ENCODE measurements at regions not wholly inside any gene's neighbourhood (a gene's known extent, or its start where the extent isn't known, plus 50 kb on each side); places are given as distances from the start of the nearest gene placed in this dataset.

DNA sequence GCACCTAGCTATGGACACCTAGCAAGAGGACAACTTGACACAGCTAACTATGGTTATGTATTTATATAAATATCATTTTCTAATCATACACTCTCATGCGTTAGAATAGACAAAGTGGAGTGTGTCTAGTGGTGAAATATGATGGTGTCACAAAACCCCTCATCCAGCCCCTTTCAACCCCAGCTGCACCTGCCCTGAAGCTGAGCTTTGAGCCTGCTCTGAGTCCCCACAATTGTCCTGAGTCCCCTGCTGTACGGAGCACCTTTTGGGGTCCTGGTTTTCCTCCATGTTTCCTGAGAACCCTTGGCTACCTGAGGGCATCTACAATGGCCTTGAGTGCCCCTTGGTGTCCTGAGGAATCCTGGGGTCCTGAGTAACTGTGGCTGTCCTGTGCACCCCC is 1072.8 kb downstream of the TMEM121 start:
- Mint-ChIP-seq H3K9me3 (peaks cover 98% of the 10 kb centered on the region), H3K27ac (no peak overlapping the region)
- H3K4me2 ChIP-seq = no peak overlapping the region

DNA sequence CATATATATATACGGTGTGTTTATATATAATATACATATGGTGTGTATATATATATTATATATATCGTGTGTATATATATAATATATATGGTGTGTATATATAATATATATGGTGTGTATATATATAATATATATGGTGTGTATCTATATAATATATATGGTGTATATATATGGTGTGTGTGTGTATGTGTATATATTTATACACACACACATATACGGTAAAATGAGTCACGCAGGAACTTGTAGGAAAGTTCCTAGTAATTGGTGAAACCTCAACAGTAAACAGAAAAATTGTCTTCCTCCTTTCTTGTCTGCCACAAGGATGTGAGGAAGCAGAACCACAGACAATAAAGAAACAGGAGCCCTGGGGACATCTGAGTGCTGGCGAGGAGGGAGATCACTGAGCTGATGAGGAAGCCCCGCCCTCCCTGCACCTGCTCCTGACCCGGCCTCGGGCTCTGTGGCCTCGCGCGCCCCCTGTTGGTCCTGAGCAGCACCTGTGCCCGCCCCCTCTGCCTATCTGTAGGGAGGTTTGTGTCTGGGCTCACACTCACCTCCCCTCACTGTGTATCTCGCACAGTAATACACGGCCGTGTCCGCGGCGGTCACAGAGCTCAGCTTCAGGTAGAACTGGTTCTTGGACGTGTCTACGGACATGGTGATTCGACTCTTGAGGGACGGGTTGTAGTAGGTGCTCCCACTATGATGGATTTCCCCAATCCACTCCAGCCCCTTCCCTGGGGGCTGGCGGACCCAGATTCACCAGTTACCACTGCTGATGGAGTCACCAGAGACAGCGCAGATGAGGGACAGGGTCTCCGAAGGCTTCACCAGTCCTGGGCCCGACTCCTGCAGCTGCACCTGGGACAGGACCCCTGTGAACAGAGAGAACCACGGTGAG is 1079.4 kb downstream of the TMEM121 start:
- Mint-ChIP-seq H3K4me1 (no peaks in the 10 kb centered on the region), H3K9me3 (peaks cover 99% of the 10 kb centered on the region), H3K27me3 (ENCODE audit: insufficient read depth, low read depth, poor library complexity) (peaks cover 4% of the 10 kb centered on the region), H3K36me3 (ENCODE audit: low read depth) (peaks cover 62% of the 10 kb centered on the region), H3K4me3 (no peak overlapping the region), H3K27ac (no peak overlapping the region)
- Histone ChIP-seq H3K9me2 (ENCODE audit: insufficient read depth) (no peaks in the 10 kb centered on the region), H3K4me1 (ENCODE audit: insufficient read depth) (no peaks in the 10 kb centered on the region), H3K27me3 (ENCODE audit: insufficient read depth) (no peaks in the 10 kb centered on the region), H3K36me3 (ENCODE audit: insufficient read depth) (no peaks in the 10 kb centered on the region), H3K27ac (ENCODE audit: low read depth) (no peak overlapping the region), H3K4me3 (no peak overlapping the region), H3K79me2 (replicated peaks; ENCODE audit: insufficient read depth) (no peaks in the 10 kb centered on the region), H4K20me1 (replicated peaks; ENCODE audit: insufficient read depth) (no peaks in the 10 kb centered on the region), H2AFZ (no peak overlapping the region), H3F3A (replicated peaks; ENCODE audit: low read depth) (no peaks in the 10 kb centered on the region), H3K4me2 (no peak overlapping the region)
- DNase-seq (ENCODE audit: low spot score) (no peak), ATAC-seq (no peak)
- TF ChIP-seq, protein P1, sequence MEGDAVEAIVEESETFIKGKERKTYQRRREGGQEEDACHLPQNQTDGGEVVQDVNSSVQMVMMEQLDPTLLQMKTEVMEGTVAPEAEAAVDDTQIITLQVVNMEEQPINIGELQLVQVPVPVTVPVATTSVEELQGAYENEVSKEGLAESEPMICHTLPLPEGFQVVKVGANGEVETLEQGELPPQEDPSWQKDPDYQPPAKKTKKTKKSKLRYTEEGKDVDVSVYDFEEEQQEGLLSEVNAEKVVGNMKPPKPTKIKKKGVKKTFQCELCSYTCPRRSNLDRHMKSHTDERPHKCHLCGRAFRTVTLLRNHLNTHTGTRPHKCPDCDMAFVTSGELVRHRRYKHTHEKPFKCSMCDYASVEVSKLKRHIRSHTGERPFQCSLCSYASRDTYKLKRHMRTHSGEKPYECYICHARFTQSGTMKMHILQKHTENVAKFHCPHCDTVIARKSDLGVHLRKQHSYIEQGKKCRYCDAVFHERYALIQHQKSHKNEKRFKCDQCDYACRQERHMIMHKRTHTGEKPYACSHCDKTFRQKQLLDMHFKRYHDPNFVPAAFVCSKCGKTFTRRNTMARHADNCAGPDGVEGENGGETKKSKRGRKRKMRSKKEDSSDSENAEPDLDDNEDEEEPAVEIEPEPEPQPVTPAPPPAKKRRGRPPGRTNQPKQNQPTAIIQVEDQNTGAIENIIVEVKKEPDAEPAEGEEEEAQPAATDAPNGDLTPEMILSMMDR (conservative IDR thresholded peaks at IDR 0.05; ENCODE audit: low read depth in 2 of 2) = no peak
- TF ChIP-seq EZH2 (IDR thresholded peaks at IDR 0.05; ENCODE audit: low read depth, unreplicated experiment) (no peak), POLR2AphosphoS5 (IDR thresholded peaks at IDR 0.05; ENCODE audit: low read depth) (no peak), CREB1 (CRISPR knock-in tag; IDR thresholded peaks at IDR 0.05; ENCODE audit: low read depth) (no peak)

More for the DNA sequence above, 1072.8 kb downstream of the TMEM121 start:
- no peaks in the 10 kb centered on the region for H3K79me2 ChIP-seq (replicated peaks; ENCODE audit: insufficient read depth)
- peaks cover 54% of the 10 kb centered on the region for H3K36me3 Mint-ChIP-seq (ENCODE audit: low read depth)
- no peak overlapping the region for H3K4me3 Mint-ChIP-seq
- H3K9me2 ChIP-seq (ENCODE audit: insufficient read depth) = no peaks in the 10 kb centered on the region
- H3K4me1 ChIP-seq (ENCODE audit: insufficient read depth) = no peaks in the 10 kb centered on the region
- no peak overlapping the region for H3K27ac ChIP-seq (ENCODE audit: low read depth)
- H3K36me3 ChIP-seq (ENCODE audit: insufficient read depth) = no peaks in the 10 kb centered on the region
- no peak overlapping the region for H2AFZ ChIP-seq
- H3K27me3 ChIP-seq (ENCODE audit: insufficient read depth) = no peaks in the 10 kb centered on the region
- TF ChIP-seq, protein P2, sequence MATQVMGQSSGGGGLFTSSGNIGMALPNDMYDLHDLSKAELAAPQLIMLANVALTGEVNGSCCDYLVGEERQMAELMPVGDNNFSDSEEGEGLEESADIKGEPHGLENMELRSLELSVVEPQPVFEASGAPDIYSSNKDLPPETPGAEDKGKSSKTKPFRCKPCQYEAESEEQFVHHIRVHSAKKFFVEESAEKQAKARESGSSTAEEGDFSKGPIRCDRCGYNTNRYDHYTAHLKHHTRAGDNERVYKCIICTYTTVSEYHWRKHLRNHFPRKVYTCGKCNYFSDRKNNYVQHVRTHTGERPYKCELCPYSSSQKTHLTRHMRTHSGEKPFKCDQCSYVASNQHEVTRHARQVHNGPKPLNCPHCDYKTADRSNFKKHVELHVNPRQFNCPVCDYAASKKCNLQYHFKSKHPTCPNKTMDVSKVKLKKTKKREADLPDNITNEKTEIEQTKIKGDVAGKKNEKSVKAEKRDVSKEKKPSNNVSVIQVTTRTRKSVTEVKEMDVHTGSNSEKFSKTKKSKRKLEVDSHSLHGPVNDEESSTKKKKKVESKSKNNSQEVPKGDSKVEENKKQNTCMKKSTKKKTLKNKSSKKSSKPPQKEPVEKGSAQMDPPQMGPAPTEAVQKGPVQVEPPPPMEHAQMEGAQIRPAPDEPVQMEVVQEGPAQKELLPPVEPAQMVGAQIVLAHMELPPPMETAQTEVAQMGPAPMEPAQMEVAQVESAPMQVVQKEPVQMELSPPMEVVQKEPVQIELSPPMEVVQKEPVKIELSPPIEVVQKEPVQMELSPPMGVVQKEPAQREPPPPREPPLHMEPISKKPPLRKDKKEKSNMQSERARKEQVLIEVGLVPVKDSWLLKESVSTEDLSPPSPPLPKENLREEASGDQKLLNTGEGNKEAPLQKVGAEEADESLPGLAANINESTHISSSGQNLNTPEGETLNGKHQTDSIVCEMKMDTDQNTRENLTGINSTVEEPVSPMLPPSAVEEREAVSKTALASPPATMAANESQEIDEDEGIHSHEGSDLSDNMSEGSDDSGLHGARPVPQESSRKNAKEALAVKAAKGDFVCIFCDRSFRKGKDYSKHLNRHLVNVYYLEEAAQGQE (IDR thresholded peaks at IDR 0.05; ENCODE audit: unreplicated experiment) = no peak
- TF ChIP-seq, protein P1 (conservative IDR thresholded peaks at IDR 0.05; ENCODE audit: low read depth in 2 of 2) = no peak
- no peaks in the 10 kb centered on the region for H3K4me1 Mint-ChIP-seq
- H3F3A ChIP-seq (replicated peaks; ENCODE audit: low read depth) = no peaks in the 10 kb centered on the region
- ATAC-seq = no peak
- H3K4me3 ChIP-seq = no peak overlapping the region
- peaks cover 2% of the 10 kb centered on the region for H3K27me3 Mint-ChIP-seq (ENCODE audit: insufficient read depth, low read depth, poor library complexity)
- DNase-seq (ENCODE audit: low spot score) = no peak
- no peaks in the 10 kb centered on the region for H4K20me1 ChIP-seq (replicated peaks; ENCODE audit: insufficient read depth)
